ENCODE measurements at regions not wholly inside any gene's neighbourhood (a gene's known extent, or its start where the extent isn't known, plus 50 kb on each side); places are given as distances from the start of the nearest gene placed in this dataset.

DNA sequence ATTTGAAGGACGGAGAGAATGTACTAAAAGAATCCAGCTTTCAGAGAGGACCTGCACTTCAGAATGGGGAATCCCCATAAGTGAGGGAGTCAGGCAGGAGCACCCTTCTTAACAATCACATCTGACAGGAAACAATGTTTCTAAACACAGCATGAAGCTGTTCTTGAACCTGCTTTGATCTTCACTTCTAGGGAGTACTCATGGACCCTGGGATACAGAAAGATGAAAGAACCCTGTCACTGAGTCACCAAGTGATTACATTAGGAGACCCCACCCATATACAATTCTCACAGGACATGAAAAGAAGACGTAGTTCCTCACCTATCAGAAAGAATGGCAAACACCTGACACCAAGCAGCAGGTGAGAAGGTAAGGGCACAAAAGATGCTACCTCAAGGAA lies 296.9 kb upstream of the ZC3H12C start:
- Histone ChIP-seq H3K9me3 (ENCODE audit: low read depth) (no peaks in the 10 kb centered on the region), H3K27me3 (no peaks in the 10 kb centered on the region), H3K27ac (no peak overlapping the region), H3K36me3 (no peaks in the 10 kb centered on the region), H3K4me1 (ENCODE audit: low read depth) (no peaks in the 10 kb centered on the region), H3K4me3 (no peak overlapping the region)
- no peak for TF ChIP-seq CTCF (IDR thresholded peaks at IDR 0.05; ENCODE audit: low read depth, low read length)
- DNase-seq (ENCODE audit: low read depth in 1 of 2, low spot score in 1 of 2): no peak

- H3K36me3 ChIP-seq: no peaks in the 10 kb centered on the region
Observed at GRCh38 chr11:109798521-109798920, 294.7 kb upstream of the ZC3H12C start.

DNA sequence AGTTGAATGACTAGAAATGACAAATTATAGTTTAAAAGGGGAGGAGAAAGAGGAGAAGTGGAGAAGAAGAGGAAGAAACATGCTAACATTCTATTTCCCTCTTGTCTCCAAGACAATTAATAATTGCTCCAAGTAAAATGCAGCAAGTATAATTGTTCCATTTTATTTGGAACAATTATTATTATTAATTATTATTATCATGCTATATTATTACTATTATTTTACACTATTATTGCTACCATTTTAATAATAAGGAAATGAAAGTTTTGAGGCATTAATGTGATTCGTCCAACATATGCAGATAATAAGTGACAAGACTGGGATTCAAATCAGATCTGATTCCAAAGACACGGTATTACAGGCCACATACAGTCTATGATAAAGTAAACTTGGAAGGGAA lies 293.6 kb upstream of the ZC3H12C start:
- no peak for TF ChIP-seq CTCF (IDR thresholded peaks at IDR 0.05; ENCODE audit: low read depth, low read length)
- no peak for DNase-seq (ENCODE audit: low read depth in 1 of 2, low spot score in 1 of 2)
- Histone ChIP-seq H3K27me3 (no peaks in the 10 kb centered on the region), H3K4me3 (no peak overlapping the region), H3K9me3 (ENCODE audit: low read depth) (no peaks in the 10 kb centered on the region), H3K27ac (no peak overlapping the region), H3K4me1 (ENCODE audit: low read depth) (peaks cover 6% of the 10 kb centered on the region), H3K36me3 (no peaks in the 10 kb centered on the region)

More at GRCh38 chr11:109798521-109798920, 294.7 kb upstream of the ZC3H12C start:
- no peak for TF ChIP-seq CTCF (IDR thresholded peaks at IDR 0.05; ENCODE audit: low read depth, low read length)
- DNase-seq (ENCODE audit: low read depth in 1 of 2, low spot score in 1 of 2): peak in 1 of 2 donors; percentile 14
- peaks cover 6% of the 10 kb centered on the region for H3K4me1 ChIP-seq (ENCODE audit: low read depth)
- H3K27ac ChIP-seq: no peak overlapping the region
- no peaks in the 10 kb centered on the region for H3K27me3 ChIP-seq
- no peaks in the 10 kb centered on the region for H3K9me3 ChIP-seq (ENCODE audit: low read depth)
- no peak overlapping the region for H3K4me3 ChIP-seq

DNA sequence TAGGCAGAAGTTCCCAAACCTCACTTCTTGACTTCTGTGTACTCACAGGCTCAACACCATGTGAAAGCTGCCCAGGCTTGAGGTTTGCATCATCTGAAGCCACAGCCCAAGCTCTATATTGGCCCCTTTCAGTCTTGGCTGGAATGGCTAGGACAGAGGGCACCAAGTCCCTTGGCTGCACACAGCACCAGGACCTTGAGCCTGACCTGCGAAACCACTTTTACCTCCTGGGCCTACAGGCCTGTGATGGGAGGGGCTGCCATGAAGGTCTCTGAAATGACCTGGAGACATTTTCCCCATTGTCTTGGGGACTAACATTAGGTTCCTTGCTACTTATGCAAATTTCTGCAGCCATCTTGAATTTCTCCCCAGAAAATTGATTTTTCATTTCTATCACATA lies 288.3 kb upstream of the ZC3H12C start:
- TF ChIP-seq CTCF (IDR thresholded peaks at IDR 0.05; ENCODE audit: low read depth, low read length): no peak
- no peak overlapping the region for H3K27ac ChIP-seq
- no peak for DNase-seq (ENCODE audit: low read depth in 1 of 2, low spot score in 1 of 2)

GRCh38 chr11:109806205-109806604 lies 287.0 kb upstream of the ZC3H12C start:
- Histone ChIP-seq H3K9me3 (ENCODE audit: low read depth) (no peaks in the 10 kb centered on the region), H3K27me3 (no peaks in the 10 kb centered on the region), H3K27ac (no peak overlapping the region), H3K36me3 (no peaks in the 10 kb centered on the region), H3K4me1 (ENCODE audit: low read depth) (peaks cover 6% of the 10 kb centered on the region), H3K4me3 (no peak overlapping the region)
- no peak for DNase-seq (ENCODE audit: low read depth in 1 of 2, low spot score in 1 of 2)
- TF ChIP-seq CTCF (IDR thresholded peaks at IDR 0.05; ENCODE audit: low read depth, low read length): no peak

More for the DNA sequence above, 288.3 kb upstream of the ZC3H12C start:
- no peaks in the 10 kb centered on the region for H3K27me3 ChIP-seq
- H3K4me3 ChIP-seq: no peak overlapping the region
- H3K9me3 ChIP-seq (ENCODE audit: low read depth): no peaks in the 10 kb centered on the region
- peaks cover 6% of the 10 kb centered on the region for H3K4me1 ChIP-seq (ENCODE audit: low read depth)
- no peaks in the 10 kb centered on the region for H3K36me3 ChIP-seq

DNA sequence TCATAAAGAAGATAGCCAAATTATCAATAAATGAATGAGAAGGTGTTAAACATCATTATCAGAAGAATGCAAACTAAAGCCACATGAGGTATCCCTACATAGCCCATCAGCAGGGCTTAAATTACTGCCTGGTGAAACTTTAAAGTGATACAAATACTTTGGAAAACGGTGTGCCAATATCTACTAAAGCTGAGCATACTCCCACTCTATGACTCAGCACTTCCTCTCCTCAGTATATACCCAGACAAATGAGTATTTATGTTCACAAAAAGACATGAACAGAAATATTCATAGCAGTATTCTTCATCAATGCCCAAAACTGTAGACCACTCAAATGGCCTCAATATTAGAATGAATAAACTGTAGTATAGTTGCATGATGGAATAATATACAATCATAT lies 284.6 kb upstream of the ZC3H12C start:
- DNase-seq (ENCODE audit: low read depth in 1 of 2, low spot score in 1 of 2): peak in 1 of 2 donors; percentile 53
- TF ChIP-seq CTCF (IDR thresholded peaks at IDR 0.05; ENCODE audit: low read depth, low read length): no peak
- no peaks in the 10 kb centered on the region for H3K27me3 ChIP-seq
- H3K36me3 ChIP-seq: no peaks in the 10 kb centered on the region
- H3K4me3 ChIP-seq: no peak overlapping the region
- no peak overlapping the region for H3K27ac ChIP-seq
- H3K9me3 ChIP-seq (ENCODE audit: low read depth): no peaks in the 10 kb centered on the region
- H3K4me1 ChIP-seq (ENCODE audit: low read depth): no peaks in the 10 kb centered on the region
